K562 (cell line): ENCODE measurements at regions not wholly inside any gene's neighbourhood (a gene's known extent, or its start where the extent isn't known, plus 50 kb on each side); places are given as distances from the start of the nearest gene placed in this dataset.

Experiments
- ATAC-seq: fragments of 200-7000 bp; cut with Tn5 transposase; 3 replicates; pipeline ENCODE4 v1.9.1; 2020; ENCODE audit warnings: moderate library complexity
- BruUV-seq: library from RNA; stranded (reverse); fragments of 400-500 nt; replicated peaks from 2 replicates; lab custom pipeline; 2021; lab: Mats Ljungman, UMichigan
- CTCF ChIA-PET: fragments of 300-600 bp; formaldehyde crosslinking; extraction: SDS; loops from one replicate; lab custom pipeline; 2021; ENCODE audit warnings: low intra/inter-chr PET ratio; lab: Yijun Ruan, JAX
- POLR2A ChIA-PET: fragments of 300-600, 350-650 bp; sonication (Branson Sonifier 250); formaldehyde crosslinking; extraction: SDS; loops from one replicate; lab custom pipeline; 2021; ENCODE audit warnings: antibody characterized with exemption, inconsistent platforms; lab: Yijun Ruan, JAX
- DNase-seq, 4 experiments: peaks; one replicate each; pipeline versions ENCODE4 v3.0.0 to v3.0.0-alpha.2; 2011 to 2018; ENCODE audit warnings: low spot score in 3 of 4, mixed read lengths in 3 of 4; ENCODE audit errors: extremely low read depth in 1 of 4
- FAIRE-seq: peaks from 2 replicates; lab custom pipeline; 2011; peaks lifted over from hg19 to GRCh38; lab: Jason Lieb, UNC
- H2AFZ ChIP-seq: 2 replicates; pipeline ENCODE4 v1.6.0; 2011; ENCODE audit warnings: low read depth, low read length, control low read depth, inconsistent platforms
- H3K27ac ChIP-seq: fragments of 200-600 bp; 3 replicates; pipeline ENCODE4 v1.8.0; 2011; ENCODE audit warnings: low read depth, mild to moderate bottlenecking, control low read depth, inconsistent platforms, low read length, moderate library complexity, mixed read lengths; ENCODE audit errors: extremely low read depth
- H3K27me3 ChIP-seq, 2 experiments: fragments of 300-600 bp in 1 of 2; 2 replicates in 1 of 2; 3 replicates in 1 of 2; pipeline versions ENCODE4 v1.6.0 to v1.8.0; 2011; ENCODE audit warnings: inconsistent platforms in 2 of 2, low read length in 2 of 2, mild to moderate bottlenecking in 1 of 2, mixed read lengths in 1 of 2, moderate library complexity in 1 of 2; ENCODE audit not compliant: control insufficient read depth in 2 of 2, insufficient read depth in 2 of 2
- H3K36me3 ChIP-seq: fragments of 300-600 bp; 3 replicates; pipeline ENCODE4 v1.8.0; 2011; ENCODE audit warnings: mild to moderate bottlenecking, low read length, inconsistent platforms; ENCODE audit not compliant: control insufficient read depth, insufficient read depth
- H3K4me1 ChIP-seq, 2 experiments: fragments of 200-600 bp in 1 of 2; replicated peaks in 1 of 2; 2 replicates in 1 of 2; 3 replicates in 1 of 2; pipeline versions ENCODE4 v1.5.1 to v1.8.0; 2011; ENCODE audit warnings: inconsistent platforms in 2 of 2, low read length in 2 of 2, mild to moderate bottlenecking in 1 of 2, mixed read lengths in 1 of 2, moderate library complexity in 1 of 2; ENCODE audit not compliant: control insufficient read depth in 2 of 2, insufficient read depth in 2 of 2
- H3K4me2 ChIP-seq: 2 replicates; pipeline ENCODE4 v1.6.1; 2011; ENCODE audit warnings: low read length, control low read depth, inconsistent platforms, mixed read lengths; ENCODE audit not compliant: insufficient read depth
- H3K4me3 ChIP-seq: fragments of 200-600 bp; sonication (generic), shearing (Covaris generic); 2 replicates; pipeline ENCODE4 v1.5.1; 2016; ENCODE audit warnings: control low read depth, inconsistent platforms
- H3K79me2 ChIP-seq: fragments of 200-600 bp; 3 replicates; pipeline ENCODE4 v1.8.0; 2011; ENCODE audit warnings: low read length, inconsistent platforms; ENCODE audit not compliant: control insufficient read depth, insufficient read depth
- H3K9ac ChIP-seq, 2 experiments: 2 replicates each; pipeline versions ENCODE4 v1.6.0 to v1.6.1; 2011; ENCODE audit warnings: low read depth in 2 of 2, low read length in 2 of 2, control low read depth in 1 of 2, inconsistent platforms in 1 of 2, mild to moderate bottlenecking in 1 of 2, mixed read lengths in 1 of 2; ENCODE audit not compliant: insufficient read depth in 1 of 2
- H3K9me1 ChIP-seq: one replicate; pipeline ENCODE4 v1.6.0; 2011; ENCODE audit warnings: inconsistent platforms, mild to moderate bottlenecking, low read length, moderate library complexity; ENCODE audit not compliant: control insufficient read depth, insufficient read depth
- H3K9me3 ChIP-seq: replicated peaks from 2 replicates; pipeline ENCODE4 v1.5.1; 2011; ENCODE audit warnings: low read depth, low read length, inconsistent platforms; ENCODE audit not compliant: control insufficient read depth, insufficient read depth
- H4K20me1 ChIP-seq: replicated peaks from 2 replicates; pipeline ENCODE4 v1.6.1; 2011; ENCODE audit warnings: low read length, inconsistent platforms, mixed read lengths; ENCODE audit not compliant: control insufficient read depth, insufficient read depth
- CHCHD3 ChIP-seq: fragments of 250-450 bp; sonication (Bioruptor Pico); IDR thresholded peaks from 2 replicates; pipeline ENCODE4 v2.1.2; 2022; ENCODE audit warnings: mild to moderate bottlenecking
- FOXA1 ChIP-seq: fragments of 450-650 bp; IDR thresholded peaks from 2 replicates; pipeline ENCODE4 v1.6.1; 2016; ENCODE audit warnings: mild to moderate bottlenecking, borderline replicate concordance
- ILK ChIP-seq: fragments of 450-650 bp; IDR thresholded peaks from 2 replicates; pipeline ENCODE4 v1.6.1; 2016; ENCODE audit warnings: missing genetic modification characterization, low read depth, mild to moderate bottlenecking, missing compliant biosample characterization, moderate library complexity, borderline replicate concordance
- PHTF2 ChIP-seq: fragments of 250-450 bp; sonication (Bioruptor Pico); IDR thresholded peaks from 2 replicates; pipeline ENCODE4 v1.5.0; 2021; ENCODE audit warnings: mild to moderate bottlenecking
- RBFOX2 ChIP-seq: fragments of 200-400 bp; formaldehyde crosslinking; IDR thresholded peaks from 2 replicates; pipeline ENCODE4 v1.6.1; 2017; ENCODE audit warnings: low read depth, mild to moderate bottlenecking, low read length, moderate library complexity
- SIN3A ChIP-seq, 2 experiments: fragments of 150-350 bp in 1 of 2; IDR thresholded peaks; 2 replicates each; pipeline ENCODE4 v1.6.1; 2011 to 2016; ENCODE audit warnings: borderline replicate concordance in 2 of 2, low read depth in 2 of 2, low read length in 2 of 2, mild to moderate bottlenecking in 2 of 2, moderate library complexity in 2 of 2; ENCODE audit not compliant: control insufficient read depth in 1 of 2
- ZBTB7A ChIP-seq: IDR thresholded peaks from 2 replicates; pipeline ENCODE4 v1.6.1; 2011; ENCODE audit warnings: low read depth, mild to moderate bottlenecking, low read length, moderate library complexity, borderline replicate concordance; ENCODE audit not compliant: control insufficient read depth
- ZFPM2 ChIP-seq: fragments of 250-450 bp; sonication (Bioruptor Pico); IDR thresholded peaks from 2 replicates; pipeline ENCODE4 v1.5.1; 2022; ENCODE audit warnings: mild to moderate bottlenecking
- ZNF57 ChIP-seq: fragments of 450-650 bp; formaldehyde crosslinking; IDR thresholded peaks from 2 replicates; pipeline ENCODE4 v1.4.0; 2020; ENCODE audit warnings: mild to moderate bottlenecking, moderate library complexity
- WGBS: fragments of 100-300 bp; shearing (Covaris generic); methylation state at CpG from one replicate; pipeline ENCODE4 v1.1.6; 2016; ENCODE audit warnings: low coverage, mixed read lengths; ENCODE audit not compliant: insufficient coverage; ENCODE audit errors: missing lambda C conversion rate; 5-methylcytosine and 5-hydroxymethylcytosine counted together
- in situ Hi-C: fragments of 300-500 bp; cut with MboI; formaldehyde crosslinking; loops from 4 replicates; pipeline ENCODE4 v1.15.0; 2018; ENCODE audit warnings: inconsistent platforms, mixed read lengths
- intact Hi-C: fragments of 100-400 bp; cut with micrococcal nuclease; formaldehyde crosslinking; loops from 2 replicates; pipeline ENCODE4 v1.14.2; 2022
- TF ChIP-seq, protein P1 (sequence below): IDR thresholded peaks from 2 replicates; pipeline ENCODE4 v1.6.1; 2016; ENCODE audit warnings: missing genetic modification characterization, missing compliant biosample characterization
- TF ChIP-seq, protein P2 (sequence below): fragments of 250-450 bp; sonication (Bioruptor Pico); IDR thresholded peaks from 2 replicates; pipeline ENCODE4 v1.5.0; 2021

DNA sequence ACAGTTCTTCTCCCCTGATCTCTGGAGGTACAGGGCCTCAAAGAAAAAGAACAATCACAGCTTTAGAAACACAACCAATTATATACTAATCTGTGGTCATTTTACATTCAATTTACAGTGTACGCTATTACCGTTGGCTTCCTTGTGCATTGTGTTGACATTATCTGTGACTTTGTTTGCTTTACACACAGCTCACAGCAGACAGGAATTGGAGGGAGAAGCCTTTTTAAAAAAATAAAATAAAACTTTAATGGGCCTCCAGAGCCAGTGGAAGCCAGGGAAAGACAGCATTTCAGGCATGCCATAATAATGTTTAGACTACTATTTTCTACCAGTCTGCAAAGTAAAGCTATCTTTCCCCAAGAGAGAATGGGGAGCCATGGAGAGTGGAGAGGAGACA, 179.0 kb upstream of the ADO start (continued):
- TF ChIP-seq, protein P1, sequence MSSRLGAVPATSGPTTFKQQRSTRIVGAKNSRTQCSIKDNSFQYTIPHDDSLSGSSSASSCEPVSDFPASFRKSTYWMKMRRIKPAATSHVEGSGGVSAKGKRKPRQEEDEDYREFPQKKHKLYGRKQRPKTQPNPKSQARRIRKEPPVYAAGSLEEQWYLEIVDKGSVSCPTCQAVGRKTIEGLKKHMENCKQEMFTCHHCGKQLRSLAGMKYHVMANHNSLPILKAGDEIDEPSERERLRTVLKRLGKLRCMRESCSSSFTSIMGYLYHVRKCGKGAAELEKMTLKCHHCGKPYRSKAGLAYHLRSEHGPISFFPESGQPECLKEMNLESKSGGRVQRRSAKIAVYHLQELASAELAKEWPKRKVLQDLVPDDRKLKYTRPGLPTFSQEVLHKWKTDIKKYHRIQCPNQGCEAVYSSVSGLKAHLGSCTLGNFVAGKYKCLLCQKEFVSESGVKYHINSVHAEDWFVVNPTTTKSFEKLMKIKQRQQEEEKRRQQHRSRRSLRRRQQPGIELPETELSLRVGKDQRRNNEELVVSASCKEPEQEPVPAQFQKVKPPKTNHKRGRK, result no peak

DNA sequence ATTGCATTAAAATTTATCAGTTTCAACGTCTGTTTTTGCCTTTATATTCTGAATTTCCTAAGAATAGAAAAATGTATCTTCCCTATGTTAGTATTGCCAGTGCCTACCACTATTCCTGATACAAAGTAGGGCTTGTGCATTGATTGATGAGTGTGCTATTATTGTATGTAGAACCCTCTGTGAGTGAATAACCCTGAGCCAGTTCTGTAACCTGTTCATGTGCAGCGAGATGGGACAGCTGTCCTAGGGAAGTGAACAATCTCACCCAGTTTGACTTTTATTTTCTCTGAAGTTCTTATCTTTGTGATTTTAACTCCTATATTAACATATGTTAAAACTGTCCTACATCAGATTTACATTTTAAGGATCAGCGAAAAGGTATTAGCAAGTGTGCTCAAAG, 178.4 kb upstream of the ADO start:
- H3K27ac ChIP-seq, result no peak overlapping the region
- 0% methylated on average over 3 of the region's 3 CpGs for WGBS
- CTCF ChIA-PET, result no interaction called here
- BruUV-seq, result no TSS peak
- H3K9ac ChIP-seq, result no peak overlapping the region
- intact Hi-C loops, result no loop called here
- POLR2A ChIA-PET, result no interaction called here
- no peaks in the 10 kb centered on the region for H3K4me1 ChIP-seq
- H3K9me3 ChIP-seq, result no peaks in the 10 kb centered on the region
- H4K20me1 ChIP-seq, result 0 out of 2 replicates have a peak, but pooled peaks cover 4% of the 10 kb centered on the region
- no peaks in the 10 kb centered on the region for H3K79me2 ChIP-seq
- no peak overlapping the region for H3K4me2 ChIP-seq
- no peaks in the 10 kb centered on the region for H3K27me3 ChIP-seq
- no peaks in the 10 kb centered on the region for H3K36me3 ChIP-seq
- H2AFZ ChIP-seq, result no peak overlapping the region
- FAIRE-seq, result no peak
- no peak for ATAC-seq
- no peak for DNase-seq
- H3K9me1 ChIP-seq, result no peaks in the 10 kb centered on the region
- H3K4me3 ChIP-seq, result no peak overlapping the region
- in situ Hi-C loops, result no loop called here
- TF ChIP-seq SIN3A (IDR thresholded peaks at IDR 0.05; ENCODE audit: borderline replicate concordance in 2 of 2, control insufficient read depth in 1 of 2, low read depth in 2 of 2, low read length in 2 of 2), result no peak
- no peak for TF ChIP-seq PHTF2 (CRISPR knock-in tag)
- no peak for TF ChIP-seq ZNF57
- no peak for TF ChIP-seq RBFOX2
- TF ChIP-seq ZFPM2 (CRISPR knock-in tag), result no peak
- TF ChIP-seq, protein P2, sequence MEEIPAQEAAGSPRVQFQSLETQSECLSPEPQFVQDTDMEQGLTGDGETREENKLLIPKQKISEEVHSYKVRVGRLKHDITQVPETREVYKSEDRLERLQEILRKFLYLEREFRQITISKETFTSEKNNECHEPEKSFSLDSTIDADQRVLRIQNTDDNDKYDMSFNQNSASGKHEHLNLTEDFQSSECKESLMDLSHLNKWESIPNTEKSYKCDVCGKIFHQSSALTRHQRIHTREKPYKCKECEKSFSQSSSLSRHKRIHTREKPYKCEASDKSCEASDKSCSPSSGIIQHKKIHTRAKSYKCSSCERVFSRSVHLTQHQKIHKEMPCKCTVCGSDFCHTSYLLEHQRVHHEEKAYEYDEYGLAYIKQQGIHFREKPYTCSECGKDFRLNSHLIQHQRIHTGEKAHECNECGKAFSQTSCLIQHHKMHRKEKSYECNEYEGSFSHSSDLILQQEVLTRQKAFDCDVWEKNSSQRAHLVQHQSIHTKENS (CRISPR knock-in tag), result no peak
- no peak for TF ChIP-seq CHCHD3 (CRISPR knock-in tag)
- TF ChIP-seq ZBTB7A, result no peak
- TF ChIP-seq FOXA1, result no peak
- TF ChIP-seq ILK (tag), result no peak
